CD4-positive, alpha-beta T cell treated with Interleukin-4 for 1 hour (primary cell): ENCODE measurements at regions not wholly inside any gene's neighbourhood (a gene's known extent, or its start where the extent isn't known, plus 50 kb on each side); places are given as distances from the start of the nearest gene placed in this dataset.
A peak's percentile ranks its signal among the peaks of the same experiment; 100 is the strongest.

Source experiments
- DNase-seq, 2 donors: peaks; one replicate each; pipeline ENCODE4 v3.0.0-alpha.2; 2020 to 2022

DNA sequence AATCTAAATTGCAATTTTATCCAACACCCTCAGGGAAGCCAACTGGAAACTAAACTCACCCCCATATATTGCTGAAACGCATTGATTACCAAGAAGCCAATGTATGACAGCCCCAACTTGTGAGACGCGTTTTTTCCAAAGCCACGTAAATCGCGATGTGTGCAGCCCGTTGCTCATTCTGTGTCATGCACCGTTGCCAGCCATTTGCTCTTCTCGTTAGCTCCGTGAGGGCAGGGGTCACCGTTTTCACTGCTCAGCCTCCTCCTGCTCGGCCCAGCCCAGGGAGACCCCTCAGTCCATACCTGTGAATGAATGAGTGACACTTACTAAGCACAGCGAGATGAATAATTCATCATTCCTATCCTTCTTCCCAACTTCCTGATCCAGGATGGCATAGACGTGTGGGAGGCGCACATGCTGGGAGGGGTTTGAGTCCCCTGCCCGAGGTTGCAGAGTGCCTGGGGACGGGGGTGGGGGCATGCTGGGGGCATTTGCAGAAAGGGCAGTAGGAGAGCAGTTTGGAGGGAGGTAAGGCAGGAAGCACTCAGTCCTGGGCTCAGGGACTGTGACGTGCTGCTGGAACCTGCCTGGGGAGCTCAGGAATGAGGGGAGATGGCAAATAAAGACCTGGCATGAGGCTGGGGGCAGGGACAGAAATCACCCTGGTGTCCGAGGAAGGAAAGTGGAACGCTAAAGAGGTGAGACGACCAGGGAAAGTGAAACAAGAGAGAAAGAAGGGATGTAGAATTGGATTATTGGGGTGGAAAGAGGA is 104.2 kb upstream of the SDK1 start:
- DNase-seq, result no peak

DNA sequence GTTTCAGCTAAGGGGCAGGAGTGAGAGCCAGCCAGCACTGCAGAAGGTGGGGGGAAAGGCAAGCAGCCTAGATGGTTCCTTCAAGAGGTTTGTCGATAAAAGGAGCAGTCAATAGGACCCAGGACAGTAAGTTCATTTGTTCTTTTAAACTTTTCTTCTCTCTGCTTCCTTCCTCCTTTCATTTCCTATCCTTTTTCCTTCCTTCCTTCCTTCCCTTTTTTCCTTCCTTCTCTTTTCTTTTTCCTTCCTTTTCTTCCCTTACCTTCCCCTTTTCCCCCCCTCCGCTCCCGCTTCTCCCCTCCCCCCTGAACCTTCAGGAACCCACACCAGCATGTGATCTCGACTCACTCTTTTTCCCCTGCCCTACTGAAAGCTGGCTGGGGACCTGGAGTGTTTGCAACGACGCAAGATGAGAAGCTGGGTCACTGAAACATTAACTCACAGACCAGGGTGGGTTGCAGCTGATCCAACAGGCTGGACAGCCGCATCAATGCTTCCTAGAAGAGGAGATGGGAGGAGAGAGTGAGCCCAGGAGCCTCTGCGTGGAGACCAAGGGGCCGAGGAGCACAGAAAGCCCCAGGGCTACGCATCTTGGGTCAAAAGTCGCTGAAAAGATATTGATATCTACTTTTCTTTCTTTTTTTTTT is 103.4 kb upstream of the SDK1 start:
- no peak for DNase-seq

DNA sequence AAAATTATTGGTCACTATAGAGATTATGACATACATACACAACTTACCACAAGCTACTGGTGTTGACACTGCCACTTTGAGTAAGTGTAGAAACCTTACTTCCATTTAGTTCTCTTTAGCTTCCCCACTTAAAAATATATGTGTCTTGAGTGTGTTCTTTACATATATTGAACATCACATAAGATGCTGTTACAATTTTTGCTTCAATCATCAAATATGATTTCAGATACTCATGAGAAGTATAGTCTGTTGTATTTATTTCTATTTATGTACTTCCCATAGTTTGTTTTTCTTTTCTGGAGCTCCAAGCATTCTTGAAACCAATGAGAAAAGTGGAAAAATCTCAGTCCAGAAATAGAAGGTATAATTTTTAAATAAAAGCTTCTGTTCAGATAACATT is 102.7 kb upstream of the SDK1 start:
- DNase-seq, result no peak

DNA sequence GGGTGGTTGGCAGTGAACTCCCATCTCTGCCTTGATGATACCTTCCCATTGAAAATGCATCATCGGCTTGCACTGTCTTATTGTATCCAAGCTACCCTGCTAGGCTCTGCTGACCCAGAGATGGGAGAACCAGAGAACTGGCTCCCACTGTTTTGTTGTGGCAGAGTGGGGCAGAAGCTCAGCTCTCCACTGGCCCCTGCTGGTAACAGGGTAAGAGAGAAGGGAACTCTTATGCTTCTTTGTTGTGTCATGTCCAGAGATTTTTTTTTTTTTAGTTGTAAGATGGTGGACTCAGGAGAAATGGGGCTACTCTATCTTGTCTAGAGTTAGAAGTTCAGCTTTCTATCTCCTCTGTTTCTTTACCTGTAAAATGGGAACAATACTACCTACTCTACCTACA is 100.5 kb upstream of the SDK1 start:
- DNase-seq, result peak in 1 of 2 donors; percentile 21

DNA sequence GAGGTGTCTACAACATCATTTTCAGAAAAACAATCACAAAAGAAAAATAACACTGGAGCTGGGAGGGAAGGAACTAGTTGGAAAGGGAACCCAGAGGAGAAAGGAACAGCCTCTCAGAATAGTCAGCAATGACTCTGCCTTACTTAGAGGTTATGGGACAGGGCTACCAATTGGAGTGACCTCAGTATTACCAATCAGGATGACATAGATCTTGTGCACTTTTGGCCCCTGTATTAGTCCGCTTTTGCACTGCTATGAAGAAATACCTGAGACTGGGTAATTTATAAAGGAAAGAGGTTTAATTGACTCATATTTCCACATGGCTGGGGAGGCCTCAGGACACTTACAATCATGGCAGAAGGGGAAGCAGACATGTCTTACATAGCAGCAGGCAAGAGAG is 99.7 kb upstream of the SDK1 start:
- no peak for DNase-seq

DNA sequence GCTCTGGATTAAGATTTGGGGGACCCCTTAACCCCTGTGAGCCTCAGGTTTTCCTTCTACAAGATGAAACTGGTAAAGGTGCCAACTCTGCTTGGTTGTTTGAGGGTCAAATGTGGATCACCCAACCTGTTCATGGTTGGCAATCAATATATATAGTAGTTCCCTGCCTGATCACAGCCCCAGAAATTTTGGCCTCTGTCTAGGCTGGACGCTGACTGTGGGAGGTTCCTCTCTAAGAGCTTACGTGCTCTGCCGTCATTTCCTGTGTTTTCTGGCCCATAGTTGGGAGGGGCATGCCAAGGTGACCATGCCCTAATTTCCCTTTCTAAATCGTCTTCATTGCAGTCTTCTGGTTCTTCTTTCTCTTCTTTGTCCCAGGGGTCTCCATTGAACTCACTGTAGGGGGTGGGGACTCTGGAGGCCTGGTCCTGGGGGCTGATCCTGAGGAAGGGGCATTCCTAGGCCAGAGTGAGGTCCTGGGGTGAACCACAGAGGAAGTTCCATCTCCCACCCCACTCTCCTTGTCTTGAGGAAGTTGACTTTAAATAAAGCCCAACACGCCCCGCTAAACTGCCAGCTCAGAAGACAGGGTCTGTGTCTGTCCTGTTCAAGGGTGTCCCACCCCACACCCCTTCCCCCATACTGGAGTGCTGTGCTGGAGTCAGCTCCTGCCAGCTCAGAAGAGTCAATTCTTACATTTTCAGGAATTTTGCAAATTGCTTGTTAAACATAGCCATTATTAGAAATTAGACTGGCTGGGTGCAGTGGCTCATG is 98.9 kb upstream of the SDK1 start:
- DNase-seq, result no peak

DNA sequence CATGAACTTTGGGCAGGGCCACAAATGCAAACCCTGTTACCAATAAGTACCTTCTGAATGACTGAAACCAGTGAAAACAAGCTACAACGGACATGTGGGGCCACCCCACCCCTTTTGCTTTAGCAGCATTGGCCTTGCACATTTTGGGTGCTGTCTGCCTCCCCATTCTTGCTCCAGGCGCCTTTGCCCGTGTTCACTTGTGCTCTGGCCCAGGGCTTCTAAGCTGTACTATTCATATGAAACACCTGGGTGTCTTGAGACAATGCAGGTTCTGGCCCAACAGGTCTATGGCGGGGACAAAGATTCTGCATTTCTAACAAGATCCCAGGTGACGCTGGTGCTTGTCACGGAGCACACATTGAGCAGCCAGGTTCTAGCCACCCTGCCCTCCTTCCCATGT is 96.5 kb upstream of the SDK1 start:
- no peak for DNase-seq

DNA sequence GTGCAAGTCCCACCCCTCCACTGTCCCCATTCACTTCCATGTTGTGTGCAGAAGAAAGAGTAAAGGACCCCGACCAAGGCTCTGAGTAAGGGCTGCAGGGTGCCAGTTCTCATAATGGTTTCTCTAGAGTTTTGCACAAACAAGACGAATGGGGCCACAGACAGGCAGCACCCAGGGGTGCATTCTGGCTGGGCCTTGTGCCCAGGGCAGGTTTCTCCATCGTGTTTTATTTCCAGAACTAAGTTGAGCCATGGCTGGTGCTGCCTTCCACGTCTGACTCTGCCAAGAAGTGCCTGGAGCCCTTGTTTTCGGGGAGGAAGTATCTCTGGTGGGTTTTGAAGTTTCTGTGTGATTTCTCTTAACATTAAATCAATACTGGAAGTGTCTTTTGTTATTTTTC is 95.0 kb upstream of the SDK1 start:
- DNase-seq, result no peak

DNA sequence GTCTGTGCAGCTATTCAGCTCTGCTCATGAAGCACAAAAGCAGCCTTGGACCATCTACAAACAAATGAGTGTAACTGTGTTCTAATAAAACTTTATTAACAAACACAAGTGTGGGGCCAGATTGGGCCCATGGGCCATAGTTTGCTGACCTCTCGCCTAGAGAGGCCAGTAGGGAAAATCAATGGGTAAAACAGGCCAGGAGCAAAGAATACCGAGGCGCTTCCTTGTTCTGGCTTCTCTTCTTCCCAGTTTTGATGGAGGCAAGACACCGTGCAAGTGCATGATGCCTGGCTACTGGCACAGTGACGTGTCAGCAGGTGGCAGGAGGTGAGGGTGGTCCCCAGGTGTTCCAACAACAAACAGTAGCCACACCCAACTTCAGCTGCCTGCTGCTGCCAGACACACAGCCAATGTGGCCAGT is 94.3 kb upstream of the SDK1 start:
- no peak for DNase-seq

DNA sequence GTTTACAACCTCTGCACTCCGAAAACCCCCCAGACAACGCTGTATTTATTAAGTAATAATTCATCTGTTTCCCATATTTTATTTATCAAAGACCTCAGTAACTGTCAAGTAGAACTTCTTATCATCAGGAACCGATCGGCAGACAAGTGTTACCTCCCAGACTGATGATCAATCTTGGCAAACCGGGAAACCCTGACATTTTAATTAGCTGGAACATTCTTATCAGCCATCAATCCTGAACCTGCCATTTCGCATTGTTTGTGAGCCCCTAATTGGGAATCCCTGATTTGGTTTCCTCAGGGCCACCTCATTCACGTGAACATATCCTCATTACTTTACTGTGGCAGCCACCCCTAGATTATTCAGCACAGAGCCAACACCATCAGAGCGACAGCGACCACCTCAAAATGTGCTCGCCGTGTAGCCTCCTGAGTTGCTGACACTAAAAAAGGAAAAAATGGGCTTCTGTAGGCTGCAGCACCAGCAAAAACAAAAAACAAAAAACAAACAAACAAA is 93.6 kb upstream of the SDK1 start:
- no peak for DNase-seq

DNA sequence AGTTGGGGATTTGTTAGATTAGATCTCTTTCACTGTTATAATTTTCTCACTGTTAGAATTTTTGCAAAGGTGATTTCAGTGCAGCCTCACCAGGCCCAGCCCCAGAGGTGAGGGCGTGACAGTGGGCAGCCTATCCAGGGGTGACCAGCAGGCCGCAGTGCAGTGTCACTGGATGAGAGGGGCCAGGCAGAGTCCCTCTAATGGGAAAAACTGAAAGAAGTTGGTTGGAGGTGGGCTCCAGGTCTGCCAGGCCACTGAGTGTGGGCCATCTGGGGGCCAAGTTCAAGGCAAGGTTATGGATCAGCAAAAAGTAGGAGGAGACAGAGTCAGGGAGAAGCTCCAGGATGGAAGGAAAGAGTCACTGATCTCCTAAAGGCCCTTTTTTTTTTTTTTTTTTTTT is 90.5 kb upstream of the SDK1 start:
- DNase-seq, result no peak

DNA sequence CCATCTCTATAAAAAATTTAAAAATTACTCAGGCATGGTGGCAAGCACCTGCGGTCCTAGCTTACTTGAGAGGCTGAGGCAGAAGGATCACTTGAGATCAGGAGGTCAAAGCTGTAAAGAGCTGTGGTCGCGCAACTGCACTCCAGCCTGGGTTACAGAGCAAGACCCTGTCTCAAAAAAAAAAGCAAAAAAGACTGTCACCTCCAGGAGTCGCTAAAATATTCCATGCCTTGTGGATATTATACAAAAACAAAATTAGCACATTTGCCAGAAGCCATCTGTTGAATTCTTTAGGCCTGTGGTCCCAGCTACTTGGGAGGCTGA is 87.0 kb upstream of the SDK1 start:
- DNase-seq, result no peak

DNA sequence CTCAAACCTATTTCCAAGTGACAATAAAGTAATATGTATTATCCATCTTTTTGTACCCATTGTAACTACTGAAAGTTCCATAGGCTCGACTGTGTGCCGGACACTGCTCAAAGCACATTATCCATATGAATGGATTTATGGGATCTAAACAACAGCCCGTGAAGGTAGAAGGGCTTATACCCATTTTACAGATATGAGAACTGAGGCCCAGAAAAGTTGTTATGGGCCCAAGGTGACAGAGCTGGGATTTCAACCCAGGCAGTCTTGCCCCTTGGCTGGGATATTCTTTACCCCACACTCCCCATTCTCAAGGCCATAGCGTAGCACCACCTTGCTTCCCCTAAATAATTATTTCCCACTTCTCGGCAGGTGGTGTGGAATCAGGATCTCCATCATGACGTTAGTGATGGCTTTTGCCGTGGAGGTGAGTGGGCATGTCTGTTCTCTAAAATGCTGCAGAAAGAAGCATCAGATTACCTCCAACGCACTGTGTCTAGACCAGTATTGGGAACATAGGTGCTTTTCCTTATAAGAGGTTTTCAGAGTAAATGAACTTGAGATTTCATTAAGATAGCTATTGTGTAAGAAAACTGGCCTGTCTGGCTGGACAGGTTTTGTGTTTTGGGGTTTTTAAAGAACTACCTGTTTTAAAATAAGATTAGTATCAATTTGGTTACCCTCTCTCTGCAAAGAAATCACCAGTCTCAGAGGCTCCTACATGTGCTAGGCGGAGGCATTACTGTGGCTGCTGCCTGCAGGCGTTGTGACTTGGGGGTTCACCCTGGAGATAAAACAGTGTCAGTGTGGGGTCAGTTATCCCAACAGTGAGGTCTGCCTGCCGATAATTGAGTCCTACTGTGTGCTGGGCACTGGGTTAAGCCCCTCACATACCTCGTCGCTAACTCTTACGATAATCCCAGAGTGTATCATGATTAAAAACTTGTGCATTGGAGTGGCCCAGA is 85.1 kb upstream of the SDK1 start:
- DNase-seq, result no peak

DNA sequence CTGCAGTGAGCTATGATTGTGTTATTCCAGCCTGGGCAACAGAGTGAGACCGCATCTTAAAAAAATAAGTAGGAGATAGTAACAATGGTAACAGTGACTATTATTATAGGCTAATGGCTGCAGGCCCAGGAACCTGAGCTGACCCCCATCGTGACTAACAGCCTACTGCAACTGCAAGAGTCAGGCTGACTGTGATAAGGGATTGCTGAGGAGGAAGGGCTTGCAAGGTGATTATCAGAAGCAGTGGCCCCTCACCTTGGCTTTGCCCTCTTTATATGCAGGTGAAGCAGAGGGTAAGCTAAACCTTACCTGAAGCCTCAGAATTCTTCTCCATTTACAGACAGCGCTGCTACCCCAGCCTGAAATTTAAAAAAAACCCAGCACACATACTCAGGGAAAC is 83.9 kb upstream of the SDK1 start:
- DNase-seq, result no peak

DNA sequence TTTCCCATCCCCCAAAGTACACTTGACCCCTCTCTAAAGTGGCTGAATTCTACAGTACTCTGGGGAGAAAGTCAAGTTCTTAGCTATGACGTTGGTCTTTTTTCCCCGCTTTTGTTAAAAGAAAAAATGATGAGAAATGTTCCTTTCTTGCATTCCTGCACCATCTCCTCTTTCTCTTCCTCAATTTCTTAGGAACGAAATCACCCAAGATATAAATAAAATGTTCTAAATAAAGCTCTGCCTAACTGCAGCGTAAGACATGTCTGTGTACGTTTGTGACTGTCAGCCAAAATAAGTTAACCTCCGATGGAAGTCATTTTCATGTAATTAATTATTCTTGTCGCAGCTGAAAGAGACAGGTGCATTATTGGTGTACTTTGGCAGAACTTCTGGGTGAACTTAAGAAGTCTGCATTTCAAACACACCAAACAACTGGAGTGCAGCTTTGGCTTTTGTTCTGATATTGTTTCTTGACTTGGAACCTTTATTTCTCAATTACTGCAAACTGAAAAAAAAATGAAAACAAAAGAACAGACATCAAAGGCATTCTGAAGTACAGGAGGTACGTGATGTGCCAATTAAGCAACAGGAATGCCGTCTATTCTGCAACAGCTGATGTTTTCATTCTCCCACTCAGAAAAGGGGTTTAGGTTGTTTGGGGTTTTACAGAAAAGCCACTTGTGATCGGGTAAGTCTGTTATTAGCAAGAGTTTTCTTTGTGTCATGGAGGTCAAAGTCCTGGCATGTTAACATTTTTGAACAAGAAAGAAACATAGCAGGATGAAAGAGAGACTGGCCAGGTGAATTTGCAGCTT is 82.4 kb upstream of the SDK1 start:
- no peak for DNase-seq

DNA sequence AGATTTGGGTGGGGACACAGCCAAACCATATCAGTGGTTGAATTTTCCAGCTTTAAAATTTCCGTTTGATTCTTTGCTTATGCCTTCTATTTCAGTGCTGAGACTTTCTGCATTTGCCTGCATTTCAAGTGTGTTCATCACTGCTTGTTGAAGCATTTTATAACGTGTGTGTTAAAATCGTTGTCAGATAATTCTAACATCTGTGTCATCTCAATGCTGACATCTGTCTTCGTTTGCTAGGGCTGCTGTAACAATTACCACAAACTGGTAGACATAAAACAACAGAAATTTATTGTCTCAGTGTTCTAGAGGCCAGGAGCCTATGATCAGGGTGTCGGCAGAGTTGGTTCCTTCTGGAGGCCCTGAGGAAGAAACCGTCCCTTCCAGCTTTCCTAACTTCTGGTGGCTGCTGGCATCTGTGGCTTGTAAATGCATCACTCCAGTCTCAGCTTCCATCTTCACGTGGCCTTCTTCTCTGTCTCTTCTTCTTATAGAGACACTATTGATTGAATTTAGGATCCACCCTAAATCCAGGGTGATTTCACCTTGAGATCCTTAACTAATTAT is 71.1 kb upstream of the SDK1 start:
- DNase-seq, result no peak

DNA sequence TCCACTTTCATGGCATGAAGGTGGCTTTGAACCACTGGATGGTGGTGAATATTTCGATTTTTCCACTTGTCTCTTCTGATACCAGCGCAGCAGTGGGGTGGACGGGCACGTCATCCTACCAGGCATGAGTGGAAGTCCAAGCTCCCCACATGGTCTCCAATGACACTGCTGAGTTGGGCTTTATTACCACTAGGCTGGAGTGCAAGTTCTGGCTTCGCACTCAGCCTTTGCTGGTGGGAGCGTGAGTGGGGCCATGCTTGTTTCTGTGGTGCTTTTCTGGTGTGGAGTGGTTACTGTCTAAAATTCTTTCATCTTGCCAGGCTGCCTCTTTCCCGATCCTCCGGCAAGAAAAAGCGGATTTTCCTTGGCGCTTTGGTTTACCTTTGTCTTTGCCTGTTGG is 70.1 kb upstream of the SDK1 start:
- DNase-seq, result no peak

DNA sequence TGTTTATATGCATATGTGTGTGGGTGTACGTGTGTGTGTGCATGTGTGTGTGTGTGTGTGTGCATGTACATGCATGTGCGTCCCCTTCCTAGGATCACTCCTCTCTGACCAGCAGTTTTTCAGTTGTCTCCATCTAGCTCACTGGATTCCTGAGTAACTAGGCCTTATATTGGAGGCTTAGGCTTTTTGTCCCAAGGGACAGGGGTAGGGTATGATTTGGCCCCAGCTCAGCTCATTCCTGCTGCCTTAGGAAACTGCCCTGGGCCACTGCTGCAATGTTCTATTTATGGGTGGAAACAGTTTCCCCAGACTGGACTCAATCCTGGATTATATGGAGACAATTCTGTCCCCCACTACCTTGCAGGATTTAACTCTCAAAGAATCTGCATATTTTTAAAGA is 68.8 kb upstream of the SDK1 start:
- DNase-seq, result no peak

DNA sequence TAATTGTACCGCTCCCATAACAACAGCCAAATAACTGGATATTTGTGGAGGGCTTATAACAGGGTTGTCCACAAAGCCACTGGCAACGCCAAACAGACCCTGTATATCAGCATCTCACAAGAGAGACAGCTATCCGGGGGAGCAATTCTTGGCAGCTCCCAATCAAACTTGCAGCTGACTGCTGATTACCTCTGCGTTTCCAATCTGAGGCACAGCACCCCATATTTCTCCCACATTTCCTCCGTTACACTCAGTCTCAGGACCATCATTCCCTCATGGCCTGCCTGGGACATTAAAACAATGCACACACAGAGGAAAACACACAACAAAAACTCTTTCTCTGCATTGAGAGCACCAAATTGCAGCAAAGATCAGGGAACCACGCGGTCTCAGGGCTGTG is 67.8 kb upstream of the SDK1 start:
- DNase-seq, result no peak

DNA sequence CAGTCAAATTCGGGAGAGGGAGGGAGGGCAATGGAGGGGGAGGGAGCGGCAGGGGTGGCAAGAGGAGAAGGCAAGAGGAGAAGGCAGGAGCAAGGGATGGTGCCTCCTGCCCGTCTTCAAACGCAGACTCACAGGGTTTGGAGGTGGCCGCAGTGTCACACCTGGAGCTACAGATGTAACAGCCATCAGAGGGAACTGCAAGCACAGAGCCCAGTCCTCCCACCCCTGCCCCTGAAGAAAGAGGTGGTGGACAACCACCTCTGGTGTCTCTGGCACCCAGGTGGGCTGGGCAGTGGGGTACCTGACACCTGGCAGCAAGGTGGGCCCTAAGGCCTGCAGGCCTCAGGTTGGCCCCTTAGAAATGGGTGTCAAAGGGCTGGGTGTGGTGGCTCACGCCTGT is 67.0 kb upstream of the SDK1 start:
- no peak for DNase-seq

DNA sequence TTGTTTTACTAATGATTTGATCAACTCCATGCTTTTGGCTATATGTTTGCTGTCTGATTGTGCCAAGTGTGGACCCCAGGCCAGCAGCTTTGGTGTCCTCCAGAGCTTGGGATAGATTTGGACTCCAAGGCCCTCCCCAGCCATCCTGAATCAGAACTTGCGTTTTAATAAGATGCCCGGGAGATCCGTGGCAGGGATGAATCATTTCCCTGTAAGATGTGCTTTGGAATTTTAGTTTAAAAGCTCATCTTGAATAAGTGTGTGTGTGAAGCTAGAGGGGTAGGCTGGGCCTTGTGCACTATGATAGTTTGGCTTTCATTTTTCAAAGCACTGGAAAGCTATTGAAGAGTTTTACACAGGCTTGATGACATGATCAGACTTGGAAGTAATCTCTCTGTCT is 66.2 kb upstream of the SDK1 start:
- DNase-seq, result no peak

DNA sequence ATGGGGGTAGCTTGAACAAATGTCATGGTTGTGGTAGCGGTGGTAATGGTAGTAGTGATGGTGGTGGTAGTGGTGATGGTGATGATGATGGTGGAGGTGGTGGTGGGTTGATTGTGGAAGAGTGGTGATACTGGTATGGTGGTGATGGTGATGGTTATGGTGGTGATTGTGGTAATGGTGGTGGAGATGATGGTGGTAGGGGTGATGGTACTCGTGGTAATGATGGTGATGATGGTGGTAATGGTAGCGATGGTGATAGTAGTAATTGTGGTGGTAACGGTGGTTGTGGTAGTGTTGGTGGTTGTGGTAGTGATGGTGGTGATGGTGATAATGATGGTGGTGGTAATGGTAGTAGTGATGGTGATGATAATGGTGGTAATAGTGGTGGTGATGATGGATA is 65.7 kb upstream of the SDK1 start:
- DNase-seq, result no peak
